Stimulated activated CD8-positive, alpha-beta memory T cell treated with anti-CD3 and anti-CD28 coated beads, Interleukin-12 subunit alpha, Interleukin-12 subunit beta, amount 100 ng/mL, for 1 hour (primary cell): ENCODE measurements at regions not wholly inside any gene's neighbourhood (a gene's known extent, or its start where the extent isn't known, plus 50 kb on each side); places are given as distances from the start of the nearest gene placed in this dataset.

Experiments used
- DNase-seq: peaks from one replicate; pipeline ENCODE4 v3.0.0-alpha.2; 2020; ENCODE audit warnings: low read depth

DNA sequence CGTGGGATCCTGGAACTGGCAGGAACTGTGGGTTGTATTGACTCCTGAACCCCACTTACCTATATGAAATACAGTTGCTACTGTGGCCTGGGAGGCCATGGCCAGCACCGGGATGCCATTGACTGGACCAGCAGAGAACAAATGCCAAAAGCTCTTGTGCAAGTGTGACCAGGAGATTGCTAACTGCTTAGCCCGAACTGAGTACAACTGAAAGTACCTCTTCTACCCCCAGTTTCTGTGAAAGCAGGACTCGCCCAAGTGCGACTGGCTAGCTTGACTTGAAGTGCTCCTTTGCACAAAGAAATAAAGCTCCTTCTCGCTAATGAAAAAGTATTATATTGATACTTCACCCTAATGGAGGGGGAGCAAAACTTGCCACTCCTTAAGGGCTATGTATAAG is 101.3 kb upstream of the ATP11B start:
- no peak for DNase-seq

GRCh38 chr3:182692695-182693094 is 100.6 kb upstream of the ATP11B start:
- DNase-seq: no peak

DNA sequence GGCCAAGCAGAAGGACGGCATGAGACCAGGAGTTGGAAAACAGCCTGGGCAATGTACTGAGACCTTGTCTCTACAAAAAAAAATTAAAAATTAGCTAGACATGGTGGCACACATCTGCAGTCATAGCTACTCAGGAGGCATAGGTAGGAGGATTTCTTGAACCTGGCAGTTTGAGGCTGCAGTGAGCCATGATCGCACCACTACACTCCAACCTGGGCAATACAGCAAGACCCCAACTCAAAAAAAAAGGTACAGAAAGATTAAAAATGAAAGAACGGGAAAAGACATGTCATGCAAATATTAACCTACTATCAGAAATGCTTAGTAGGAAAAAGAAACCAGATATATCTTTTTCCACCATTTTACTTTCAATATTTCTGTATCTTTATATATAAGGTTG is 99.6 kb upstream of the ATP11B start:
- DNase-seq: no peak

DNA sequence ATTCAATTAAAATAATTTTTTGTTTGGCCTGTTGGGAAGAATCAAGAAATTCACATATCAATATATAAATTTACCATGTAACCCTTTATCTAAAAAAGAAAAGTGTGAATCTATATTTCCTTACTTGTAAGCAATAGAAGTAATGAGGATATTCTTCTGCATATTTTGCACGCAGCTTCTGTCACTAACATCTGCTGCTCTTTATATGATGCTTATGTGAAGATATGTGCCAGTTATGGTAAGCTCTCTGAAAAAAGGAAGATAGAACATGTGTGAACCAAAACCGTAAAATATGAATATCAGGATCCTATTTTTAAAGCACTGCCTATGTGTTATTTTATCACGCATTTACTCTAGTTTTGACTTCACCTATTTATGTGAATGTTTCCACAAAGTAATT is 96.4 kb upstream of the ATP11B start:
- no peak for DNase-seq

- DNase-seq: no peak
Measured at GRCh38 chr3:182697345-182697919, 95.9 kb upstream of the ATP11B start.

DNA sequence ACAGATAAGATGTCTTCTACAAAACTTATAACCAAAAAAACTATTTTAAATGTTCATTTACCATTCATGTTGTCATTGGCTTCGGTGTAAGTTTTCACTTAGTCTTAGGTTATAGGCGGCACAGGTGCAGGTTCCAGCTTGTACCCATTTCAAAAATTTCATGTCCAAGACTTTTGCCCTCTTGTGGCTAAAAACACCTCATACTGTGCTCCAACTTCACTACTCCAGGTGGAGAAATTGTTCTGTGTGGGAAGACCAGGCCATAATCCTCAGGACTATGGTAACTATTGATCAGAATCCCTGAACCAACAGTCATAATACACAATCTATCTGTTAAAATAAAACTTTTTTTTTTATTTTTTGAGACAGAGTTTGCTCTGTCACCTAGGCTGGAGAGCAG is 95.2 kb upstream of the ATP11B start:
- DNase-seq: no peak

DNA sequence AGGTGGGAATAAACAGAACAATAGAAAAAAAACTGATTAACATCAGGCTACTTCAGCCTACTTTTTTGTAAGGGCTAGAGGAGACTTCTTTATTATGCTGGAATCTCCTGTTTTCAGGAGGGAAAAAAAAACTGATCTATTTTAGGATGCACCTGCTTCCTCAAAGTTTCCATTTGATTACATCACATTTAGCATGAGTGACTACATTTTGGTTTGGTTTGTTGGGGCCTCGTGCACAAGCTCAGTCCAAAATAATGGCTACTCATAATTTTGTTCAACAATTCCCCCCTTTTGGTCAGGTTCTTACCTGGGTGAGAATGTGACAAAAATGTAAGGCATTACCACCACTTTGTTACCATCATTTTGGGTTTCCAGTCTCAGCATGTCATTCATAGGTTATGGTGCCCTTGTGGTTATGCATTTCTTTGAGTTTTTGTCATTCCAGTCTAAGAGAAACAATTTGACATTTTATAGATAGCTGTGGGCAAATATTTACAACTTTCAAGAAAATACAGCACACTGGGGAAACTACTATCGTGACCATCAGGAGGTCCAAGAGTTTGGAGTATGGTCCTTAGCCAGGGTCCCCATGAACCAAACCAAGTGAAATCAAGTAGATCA is 93.6 kb upstream of the ATP11B start:
- DNase-seq: no peak

- DNase-seq: no peak
Measured at GRCh38 chr3:182702216-182702615, 91.1 kb upstream of the ATP11B start.

GRCh38 chr3:182703233-182703632 is 90.1 kb upstream of the ATP11B start:
- DNase-seq: no peak

DNA sequence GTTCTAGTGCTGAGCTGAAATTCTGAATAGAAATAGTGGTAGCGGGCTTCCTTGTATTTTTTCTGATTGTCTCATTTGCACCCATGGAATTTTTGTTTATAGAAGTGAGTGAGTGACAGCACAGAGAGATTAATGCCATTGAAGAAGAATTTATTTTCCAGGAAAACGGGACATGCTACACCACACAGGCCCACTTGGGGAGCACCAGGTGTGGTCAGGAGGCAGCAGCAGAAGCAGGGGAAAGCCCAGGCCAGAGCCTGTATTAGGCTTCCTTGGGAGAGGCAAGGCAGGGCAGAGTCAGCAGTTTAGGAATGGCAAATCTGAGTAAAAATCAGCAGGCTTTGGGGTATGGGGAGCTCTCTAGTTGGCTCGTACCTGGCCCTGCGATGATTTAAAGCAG is 88.4 kb upstream of the ATP11B start:
- no peak for DNase-seq

GRCh38 chr3:182708810-182709209 is 84.5 kb upstream of the ATP11B start:
- no peak for DNase-seq

DNA sequence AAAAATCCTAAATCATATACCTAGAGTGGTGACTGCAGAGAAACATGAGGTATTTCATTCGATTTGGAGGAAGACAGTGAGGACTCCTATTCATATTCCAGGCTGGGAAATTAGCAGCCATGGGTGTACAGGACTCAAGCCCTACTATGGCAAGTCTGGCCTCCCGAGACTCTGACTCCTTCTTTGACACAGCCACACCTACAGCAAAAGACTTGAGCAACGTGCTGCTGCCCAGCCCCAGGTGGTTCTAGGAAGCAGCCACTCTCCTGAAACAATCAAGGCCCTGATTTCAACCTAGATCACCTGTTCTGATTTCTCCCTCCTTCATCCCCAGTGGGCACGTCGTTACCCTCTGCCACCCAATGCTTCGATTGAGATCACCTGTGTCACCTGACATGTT is 84.0 kb upstream of the ATP11B start:
- no peak for DNase-seq

GRCh38 chr3:182710557-182711157 is 82.6 kb upstream of the ATP11B start:
- DNase-seq: no peak

DNA sequence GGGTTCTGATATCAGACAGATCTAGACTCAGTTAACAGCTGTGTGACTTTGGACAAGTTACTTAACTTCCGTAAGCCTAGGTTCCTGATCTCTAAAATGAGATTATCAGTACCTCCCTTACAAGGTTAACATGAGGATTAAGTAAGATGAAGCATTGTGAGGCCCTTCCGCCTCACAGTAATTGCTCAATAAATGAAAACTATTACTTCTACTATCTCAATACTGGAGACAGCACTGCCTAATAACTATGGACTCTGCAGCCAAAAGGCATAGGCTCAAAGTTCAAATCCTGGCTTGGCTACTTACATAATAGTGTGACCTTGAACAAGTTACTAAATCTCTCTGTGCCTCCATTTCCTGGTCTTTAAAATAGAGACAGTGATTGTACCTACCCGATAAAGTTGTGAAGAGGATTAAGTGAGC is 82.0 kb upstream of the ATP11B start:
- no peak for DNase-seq

- no peak for DNase-seq
Measured at GRCh38 chr3:182711853-182712252, 81.5 kb upstream of the ATP11B start.

DNA sequence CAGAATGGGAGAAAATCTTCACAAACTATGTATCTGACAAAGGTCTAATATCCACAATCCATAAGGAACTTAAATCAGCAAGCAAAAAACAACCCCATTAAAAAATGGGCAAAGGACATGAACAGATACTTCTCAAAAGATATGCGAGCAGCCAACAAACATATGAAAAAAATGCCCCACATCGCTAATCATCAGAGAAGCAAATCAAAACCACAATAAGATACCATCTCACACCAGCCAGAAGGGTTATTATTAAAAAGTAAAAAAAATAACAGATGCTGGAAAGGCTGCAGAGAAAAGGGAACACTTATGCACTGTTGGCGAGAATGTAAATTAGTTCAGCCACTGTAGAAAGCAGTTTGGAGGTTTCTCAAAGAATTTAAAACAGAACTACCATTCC is 80.2 kb upstream of the ATP11B start:
- no peak for DNase-seq

- no peak for DNase-seq
Measured at GRCh38 chr3:182713743-182714517, 79.4 kb upstream of the ATP11B start.

DNA sequence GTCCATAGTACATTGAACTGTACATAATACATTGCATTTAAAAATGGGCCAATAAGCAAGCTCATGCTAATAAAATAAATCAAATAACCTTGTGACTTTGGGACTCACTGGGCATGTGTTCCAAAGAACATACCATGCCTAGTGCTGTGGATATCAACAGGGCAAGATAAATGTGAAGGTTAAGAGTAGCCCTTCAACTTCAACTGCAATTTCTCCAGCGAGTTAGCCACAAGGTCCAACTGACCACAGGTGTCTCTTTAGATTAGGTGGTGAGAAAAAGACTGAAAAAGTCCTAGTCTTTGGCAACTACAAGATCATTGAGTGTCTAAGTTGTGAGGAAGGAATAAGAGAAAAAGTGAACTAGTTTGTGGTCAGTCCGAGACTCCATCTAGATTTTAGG is 78.3 kb upstream of the ATP11B start:
- DNase-seq: no peak

DNA sequence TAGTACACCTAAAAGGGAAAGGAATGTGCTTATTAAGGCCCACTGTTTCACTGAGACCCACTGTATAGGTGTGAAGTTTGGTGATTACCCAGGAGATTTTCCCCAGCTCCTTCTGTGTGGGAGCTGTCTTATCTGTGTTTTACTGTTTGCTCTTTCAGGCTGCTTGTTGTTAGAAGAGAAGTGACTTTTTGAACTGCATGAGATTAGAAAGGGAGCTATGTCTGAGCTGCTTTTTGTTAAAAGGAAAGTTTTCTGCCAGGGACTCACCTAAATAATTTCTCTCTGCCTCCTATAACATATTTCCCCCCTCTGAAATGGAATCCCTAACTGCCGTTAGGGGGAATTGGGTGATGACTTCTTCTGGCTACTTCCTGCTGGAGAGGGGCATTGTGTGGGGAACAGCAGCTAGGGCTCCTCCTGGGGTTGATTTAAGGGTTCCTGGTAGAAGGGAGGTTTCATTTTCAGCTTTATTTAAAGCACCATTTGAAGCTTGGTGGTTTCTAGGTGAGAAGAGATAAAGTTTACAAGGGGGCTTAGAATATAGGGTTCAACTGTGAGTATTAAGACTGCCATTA is 77.1 kb upstream of the ATP11B start:
- no peak for DNase-seq

GRCh38 chr3:182717216-182717615 is 76.1 kb upstream of the ATP11B start:
- no peak for DNase-seq

DNA sequence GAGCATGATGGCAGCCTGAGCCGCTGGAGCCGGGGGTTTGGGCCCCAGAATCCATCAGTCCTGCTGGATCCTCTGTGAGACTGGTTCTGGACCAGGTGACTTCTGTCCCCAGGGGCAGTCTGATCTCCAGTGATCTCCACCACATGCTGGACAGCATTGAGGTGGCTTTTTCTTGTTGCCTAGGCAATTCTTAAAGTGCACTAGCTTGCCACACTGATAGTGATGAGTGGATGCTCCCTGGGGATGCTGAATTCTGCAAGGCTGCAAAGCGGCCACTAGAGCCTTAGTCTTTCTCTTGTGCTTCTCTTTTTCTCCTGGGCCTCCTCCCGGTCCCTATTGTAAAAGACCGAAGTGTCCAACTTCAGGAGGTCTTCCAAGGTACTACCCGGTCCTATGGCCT is 70.4 kb upstream of the ATP11B start:
- no peak for DNase-seq

- no peak for DNase-seq
Measured at GRCh38 chr3:182723596-182723995, 69.7 kb upstream of the ATP11B start.
